ENCODE measurements at regions not wholly inside any gene's neighbourhood (a gene's known extent, or its start where the extent isn't known, plus 50 kb on each side); places are given as distances from the start of the nearest gene placed in this dataset.

GRCh38 chr10:125489731-125490130, 193.2 kb downstream of the TEX36 start:
- TF ChIP-seq, protein P1, sequence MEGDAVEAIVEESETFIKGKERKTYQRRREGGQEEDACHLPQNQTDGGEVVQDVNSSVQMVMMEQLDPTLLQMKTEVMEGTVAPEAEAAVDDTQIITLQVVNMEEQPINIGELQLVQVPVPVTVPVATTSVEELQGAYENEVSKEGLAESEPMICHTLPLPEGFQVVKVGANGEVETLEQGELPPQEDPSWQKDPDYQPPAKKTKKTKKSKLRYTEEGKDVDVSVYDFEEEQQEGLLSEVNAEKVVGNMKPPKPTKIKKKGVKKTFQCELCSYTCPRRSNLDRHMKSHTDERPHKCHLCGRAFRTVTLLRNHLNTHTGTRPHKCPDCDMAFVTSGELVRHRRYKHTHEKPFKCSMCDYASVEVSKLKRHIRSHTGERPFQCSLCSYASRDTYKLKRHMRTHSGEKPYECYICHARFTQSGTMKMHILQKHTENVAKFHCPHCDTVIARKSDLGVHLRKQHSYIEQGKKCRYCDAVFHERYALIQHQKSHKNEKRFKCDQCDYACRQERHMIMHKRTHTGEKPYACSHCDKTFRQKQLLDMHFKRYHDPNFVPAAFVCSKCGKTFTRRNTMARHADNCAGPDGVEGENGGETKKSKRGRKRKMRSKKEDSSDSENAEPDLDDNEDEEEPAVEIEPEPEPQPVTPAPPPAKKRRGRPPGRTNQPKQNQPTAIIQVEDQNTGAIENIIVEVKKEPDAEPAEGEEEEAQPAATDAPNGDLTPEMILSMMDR (IDR thresholded peaks at IDR 0.05) = no peak
- TF ChIP-seq RFX5 (IDR thresholded peaks at IDR 0.05; ENCODE audit: low read length) (no peak), YY1 (IDR thresholded peaks at IDR 0.05; ENCODE audit: low read depth) (no peak), TCF12 (IDR thresholded peaks at IDR 0.05) (no peak), TAF1 (IDR thresholded peaks at IDR 0.05; ENCODE audit: borderline replicate concordance, low read depth, low read length) (no peak), RAD21 (IDR thresholded peaks at IDR 0.05; ENCODE audit: low read length) (no peak), FOSL2 (IDR thresholded peaks at IDR 0.05; ENCODE audit: borderline replicate concordance, low read depth) (no peak)

All from SK-N-SH (cell line).